ENCODE measurements at regions not wholly inside any gene's neighbourhood (a gene's known extent, or its start where the extent isn't known, plus 50 kb on each side); places are given as distances from the start of the nearest gene placed in this dataset.

GRCh38 chr3:103403191-103403590, 968.4 kb downstream of the ZPLD1 start:
- Histone ChIP-seq H3K4me3 (replicated peaks; ENCODE audit: insufficient read depth, low read length) (no peak overlapping the region), H3K27me3 (ENCODE audit: insufficient read depth, poor library complexity, severe bottlenecking) (no peaks in the 10 kb centered on the region), H3K27ac (replicated peaks) (no peak overlapping the region)
- no peak for DNase-seq (ENCODE audit: low read depth in 1 of 2, low spot score in 1 of 2)
- TF ChIP-seq CTCF (IDR thresholded peaks at IDR 0.05; ENCODE audit: insufficient read depth, low read length) (no peak), GABPA (IDR thresholded peaks at IDR 0.05; ENCODE audit: low read depth) (no peak), REST (IDR thresholded peaks at IDR 0.05; ENCODE audit: insufficient replicate concordance, low read depth) (no peak), SPI1 (IDR thresholded peaks at IDR 0.05; ENCODE audit: borderline replicate concordance, low read depth) (no peak), POLR2AphosphoS5 (IDR thresholded peaks at IDR 0.05; ENCODE audit: low read depth) (no peak)

GRCh38 chr3:103406320-103406850, 971.6 kb downstream of the ZPLD1 start:
- TF ChIP-seq REST (IDR thresholded peaks at IDR 0.05; ENCODE audit: insufficient replicate concordance, low read depth) (no peak), POLR2AphosphoS5 (IDR thresholded peaks at IDR 0.05; ENCODE audit: low read depth) (no peak), CTCF (IDR thresholded peaks at IDR 0.05; ENCODE audit: insufficient read depth, low read length) (no peak), GABPA (IDR thresholded peaks at IDR 0.05; ENCODE audit: low read depth) (no peak), SPI1 (IDR thresholded peaks at IDR 0.05; ENCODE audit: borderline replicate concordance, low read depth) (no peak)
- H3K27ac ChIP-seq (replicated peaks): no peak overlapping the region
- no peak for DNase-seq (ENCODE audit: low read depth in 1 of 2, low spot score in 1 of 2)
- H3K4me3 ChIP-seq (replicated peaks; ENCODE audit: insufficient read depth, low read length): no peak overlapping the region
- no peaks in the 10 kb centered on the region for H3K27me3 ChIP-seq (ENCODE audit: insufficient read depth, poor library complexity, severe bottlenecking)

- TF ChIP-seq SPI1 (IDR thresholded peaks at IDR 0.05; ENCODE audit: borderline replicate concordance, low read depth) (no peak), GABPA (IDR thresholded peaks at IDR 0.05; ENCODE audit: low read depth) (no peak), POLR2AphosphoS5 (IDR thresholded peaks at IDR 0.05; ENCODE audit: low read depth) (no peak), CTCF (IDR thresholded peaks at IDR 0.05; ENCODE audit: insufficient read depth, low read length) (no peak), REST (IDR thresholded peaks at IDR 0.05; ENCODE audit: insufficient replicate concordance, low read depth) (no peak)
- Histone ChIP-seq H3K27ac (replicated peaks) (no peak overlapping the region), H3K27me3 (ENCODE audit: insufficient read depth, poor library complexity, severe bottlenecking) (no peaks in the 10 kb centered on the region), H3K4me3 (replicated peaks; ENCODE audit: insufficient read depth, low read length) (no peak overlapping the region)
- DNase-seq (ENCODE audit: low read depth in 1 of 2, low spot score in 1 of 2): no peak
Observed at GRCh38 chr3:103410231-103410630, 975.4 kb downstream of the ZPLD1 start.

Measured in HL-60 (cell line).